Colonic mucosa (tissue), 4 donors: ENCODE measurements at regions not wholly inside any gene's neighbourhood (a gene's known extent, or its start where the extent isn't known, plus 50 kb on each side); places are given as distances from the start of the nearest gene placed in this dataset.

Experiments
- DNase-seq: peaks from one replicate; pipeline ENCODE4 v3.0.0-alpha.2; 2020
- H3K27ac ChIP-seq: fragments of 200-600 bp; one replicate; pipeline ENCODE4 v1.8.0; 2021
- H3K27me3 ChIP-seq: fragments of 200-600 bp; one replicate; pipeline ENCODE4 v1.8.0; 2021
- H3K36me3 ChIP-seq: fragments of 200-600 bp; one replicate; pipeline ENCODE4 v1.8.0; 2021
- H3K4me1 ChIP-seq: fragments of 200-600 bp; one replicate; pipeline ENCODE4 v1.8.0; 2021; ENCODE audit warnings: mild to moderate bottlenecking
- H3K4me3 ChIP-seq: fragments of 200-600 bp; one replicate; pipeline ENCODE4 v1.8.0; 2021
- H3K9ac ChIP-seq, 2 donors: one replicate each; pipeline ENCODE4 v1.7.0; 2013; ENCODE audit warnings: control low read depth in 2 of 2, low read depth in 2 of 2, low read length in 2 of 2
- H3K9me3 ChIP-seq: fragments of 200-600 bp; one replicate; pipeline ENCODE4 v1.8.0; 2021
- CTCF ChIP-seq: fragments of 200-600 bp; IDR thresholded peaks from one replicate; pipeline ENCODE4 v1.8.0; 2022; ENCODE audit warnings: antibody characterized with exemption, mild to moderate bottlenecking
- intact Hi-C: fragments of 100-400 bp; cut with DNase I; formaldehyde crosslinking; loops from one replicate; pipeline ENCODE4 v1.14.1; 2022
- donor health status: healthy.
- donor health status: DM: no; HTN: no; CAD: no.
- donor health status: DM: no; HTN: no; CAD: no.

GRCh38 chr18:1527805-1528204 is 623.1 kb downstream of the ADCYAP1 start:
- DNase-seq = no peak
- TF ChIP-seq CTCF = no peak
- Histone ChIP-seq H3K9me3 (no peaks in the 10 kb centered on the region), H3K27me3 (no peaks in the 10 kb centered on the region), H3K36me3 (no peaks in the 10 kb centered on the region), H3K27ac (no peak overlapping the region), H3K9ac (no peak overlapping the region), H3K4me3 (no peak overlapping the region), H3K4me1 (no peaks in the 10 kb centered on the region)
- intact Hi-C loops = no loop called here

GRCh38 chr18:1528447-1528846 is 623.8 kb downstream of the ADCYAP1 start:
- intact Hi-C loops = no loop called here
- H3K27ac ChIP-seq = no peak overlapping the region
- H3K4me3 ChIP-seq = no peak overlapping the region
- TF ChIP-seq CTCF = no peak
- H3K9me3 ChIP-seq = no peaks in the 10 kb centered on the region
- no peak for DNase-seq
- H3K9ac ChIP-seq = no peak overlapping the region
- H3K27me3 ChIP-seq = no peaks in the 10 kb centered on the region
- H3K36me3 ChIP-seq = no peaks in the 10 kb centered on the region
- H3K4me1 ChIP-seq = no peaks in the 10 kb centered on the region

- Histone ChIP-seq H3K9ac (no peak overlapping the region), H3K27me3 (no peaks in the 10 kb centered on the region), H3K9me3 (no peaks in the 10 kb centered on the region), H3K4me1 (no peaks in the 10 kb centered on the region), H3K27ac (no peak overlapping the region), H3K36me3 (no peaks in the 10 kb centered on the region), H3K4me3 (no peak overlapping the region)
- no peak for DNase-seq
- no peak for TF ChIP-seq CTCF
- intact Hi-C loops = no loop called here
Observed at GRCh38 chr18:1528964-1529509, 624.4 kb downstream of the ADCYAP1 start.

GRCh38 chr18:1530650-1531049 is 626.0 kb downstream of the ADCYAP1 start:
- Histone ChIP-seq H3K27ac (no peak overlapping the region), H3K9ac (no peak overlapping the region), H3K9me3 (no peaks in the 10 kb centered on the region), H3K4me1 (no peaks in the 10 kb centered on the region), H3K4me3 (no peak overlapping the region), H3K36me3 (no peaks in the 10 kb centered on the region), H3K27me3 (no peaks in the 10 kb centered on the region)
- intact Hi-C loops = no loop called here
- no peak for DNase-seq
- TF ChIP-seq CTCF = no peak

- TF ChIP-seq CTCF = no peak
- Histone ChIP-seq H3K9ac (no peak overlapping the region), H3K4me3 (no peak overlapping the region), H3K9me3 (no peaks in the 10 kb centered on the region), H3K4me1 (no peaks in the 10 kb centered on the region), H3K36me3 (no peaks in the 10 kb centered on the region), H3K27me3 (no peaks in the 10 kb centered on the region), H3K27ac (no peak overlapping the region)
- intact Hi-C loops = no loop called here
- no peak for DNase-seq
Observed at GRCh38 chr18:1539276-1539675, 634.6 kb downstream of the ADCYAP1 start.
